Peyer's patch (tissue), 4 donors: ENCODE measurements at regions not wholly inside any gene's neighbourhood (a gene's known extent, or its start where the extent isn't known, plus 50 kb on each side); places are given as distances from the start of the nearest gene placed in this dataset.
A peak's percentile ranks its signal among the peaks of the same experiment; 100 is the strongest.

Source experiments
- CTCF ChIP-seq, 6 experiments: fragments of 450-650 bp in 4 of 6; fragments of 200-600 bp in 2 of 6; sonication (generic) in 1 of 6; IDR thresholded peaks; one replicate each; pipeline ENCODE4 v1.5.1; 2017 to 2019; ENCODE audit warnings: antibody characterized with exemption in 6 of 6, mild to moderate bottlenecking in 3 of 6, moderate library complexity in 1 of 6
- POLR2A ChIP-seq, 2 donors: fragments of 450-650 bp; IDR thresholded peaks; one replicate each; pipeline ENCODE4 v1.5.1; 2017; ENCODE audit warnings: antibody characterized with exemption in 2 of 2, mild to moderate bottlenecking in 2 of 2, moderate library complexity in 2 of 2

DNA sequence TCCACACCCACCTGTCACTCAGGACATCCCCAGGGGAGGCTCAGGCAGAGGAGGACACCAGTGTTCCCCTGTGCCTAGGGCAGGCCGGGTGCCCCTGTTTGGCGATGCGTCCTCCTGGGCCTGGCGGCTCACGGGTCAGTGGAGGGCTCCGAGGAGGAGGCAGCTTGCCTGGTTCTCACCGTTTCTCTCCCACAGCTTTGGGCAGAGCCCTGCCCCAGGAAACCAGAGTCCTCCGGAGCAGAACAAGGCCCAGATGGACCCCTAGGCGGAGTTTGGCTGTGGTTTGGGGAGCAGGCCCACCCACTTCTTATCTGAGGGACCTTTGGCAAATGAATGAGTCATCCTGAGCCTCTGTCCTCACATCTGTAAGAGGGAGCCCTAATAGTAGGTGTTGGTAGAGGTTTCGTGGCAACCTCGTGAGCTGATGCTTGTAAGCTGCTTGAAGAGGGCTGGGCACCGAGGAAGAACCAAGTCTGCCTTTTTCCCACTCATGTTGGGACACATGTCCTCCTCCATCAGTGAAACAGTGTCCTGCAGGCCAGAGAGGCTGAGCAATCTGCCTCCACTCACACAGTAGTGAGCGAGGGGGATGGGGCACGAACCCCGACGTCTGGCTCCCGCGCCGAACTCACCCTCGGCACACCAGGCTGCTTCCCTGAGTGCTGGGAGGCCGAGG is 247.0 kb upstream of the CIBAR2 start:
- TF ChIP-seq CTCF (IDR thresholded peaks at IDR 0.05) (peak in 1 of 6 experiments; percentile 13), POLR2A (IDR thresholded peaks at IDR 0.05) (no peak)
